ENCODE measurements at regions not wholly inside any gene's neighbourhood (a gene's known extent, or its start where the extent isn't known, plus 50 kb on each side); places are given as distances from the start of the nearest gene placed in this dataset.

- Mint-ChIP-seq H3K27me3 (ENCODE audit: low read depth) (peaks cover 3% of the 10 kb centered on the region), H3K4me3 (no peak overlapping the region), H3K36me3 (no peaks in the 10 kb centered on the region), H3K9me3 (peaks cover 8% of the 10 kb centered on the region), H3K27ac (no peak overlapping the region), H3K4me1 (no peaks in the 10 kb centered on the region)
- TF ChIP-seq CTCF (IDR thresholded peaks at IDR 0.05; ENCODE audit: unreplicated experiment) = no peak
- no peak for DNase-seq (ENCODE audit: low spot score in 2 of 2, unreplicated experiment in 2 of 2)
Measured at GRCh38 chr1:213409208-213409631, 358.2 kb downstream of the RPS6KC1 start.

DNA sequence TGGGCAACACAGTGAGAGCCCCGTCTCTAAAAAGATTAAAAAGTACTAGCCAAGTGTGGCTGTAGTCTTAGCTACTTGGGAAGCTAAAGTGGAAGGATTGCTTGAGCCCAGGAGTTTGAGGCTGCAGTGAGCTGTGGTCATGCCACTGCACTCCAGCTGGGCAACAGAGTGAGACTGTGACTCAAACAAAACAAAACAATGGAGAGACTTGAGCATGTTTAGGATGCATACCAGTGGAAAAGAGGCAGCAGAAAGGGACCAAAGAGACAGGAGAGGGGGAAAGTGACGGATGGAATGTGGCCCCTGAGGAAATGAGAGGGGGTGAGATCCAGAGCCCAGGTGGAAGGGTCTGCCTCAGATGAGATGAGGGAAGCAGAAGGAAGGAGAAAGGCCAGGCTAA, 358.9 kb downstream of the RPS6KC1 start:
- H3K4me1 Mint-ChIP-seq = no peaks in the 10 kb centered on the region
- H3K27ac Mint-ChIP-seq = no peak overlapping the region
- H3K36me3 Mint-ChIP-seq = no peaks in the 10 kb centered on the region
- H3K27me3 Mint-ChIP-seq (ENCODE audit: low read depth) = peaks cover 3% of the 10 kb centered on the region
- no peak for DNase-seq (ENCODE audit: low spot score in 2 of 2, unreplicated experiment in 2 of 2)
- peaks cover 11% of the 10 kb centered on the region for H3K9me3 Mint-ChIP-seq
- no peak overlapping the region for H3K4me3 Mint-ChIP-seq
- TF ChIP-seq CTCF (IDR thresholded peaks at IDR 0.05; ENCODE audit: unreplicated experiment) = no peak

- H3K36me3 Mint-ChIP-seq = no peaks in the 10 kb centered on the region
- no peak overlapping the region for H3K27ac Mint-ChIP-seq
- no peak for TF ChIP-seq CTCF (IDR thresholded peaks at IDR 0.05; ENCODE audit: unreplicated experiment)
- peaks cover 11% of the 10 kb centered on the region for H3K9me3 Mint-ChIP-seq
- DNase-seq (ENCODE audit: low spot score in 2 of 2, unreplicated experiment in 2 of 2) = no peak
- peaks cover 6% of the 10 kb centered on the region for H3K4me1 Mint-ChIP-seq
- peaks cover 6% of the 10 kb centered on the region for H3K27me3 Mint-ChIP-seq (ENCODE audit: low read depth)
- H3K4me3 Mint-ChIP-seq = no peak overlapping the region
Measured at GRCh38 chr1:213414346-213414745, 363.3 kb downstream of the RPS6KC1 start.

- peaks cover 6% of the 10 kb centered on the region for H3K27me3 Mint-ChIP-seq (ENCODE audit: low read depth)
- peaks cover 11% of the 10 kb centered on the region for H3K9me3 Mint-ChIP-seq
- DNase-seq (ENCODE audit: low spot score in 2 of 2, unreplicated experiment in 2 of 2) = no peak
- no peak overlapping the region for H3K4me3 Mint-ChIP-seq
- no peaks in the 10 kb centered on the region for H3K36me3 Mint-ChIP-seq
- peaks cover 6% of the 10 kb centered on the region for H3K4me1 Mint-ChIP-seq
- no peak for TF ChIP-seq CTCF (IDR thresholded peaks at IDR 0.05; ENCODE audit: unreplicated experiment)
- H3K27ac Mint-ChIP-seq = no peak overlapping the region
Measured at GRCh38 chr1:213414911-213415310, 363.9 kb downstream of the RPS6KC1 start.

DNA sequence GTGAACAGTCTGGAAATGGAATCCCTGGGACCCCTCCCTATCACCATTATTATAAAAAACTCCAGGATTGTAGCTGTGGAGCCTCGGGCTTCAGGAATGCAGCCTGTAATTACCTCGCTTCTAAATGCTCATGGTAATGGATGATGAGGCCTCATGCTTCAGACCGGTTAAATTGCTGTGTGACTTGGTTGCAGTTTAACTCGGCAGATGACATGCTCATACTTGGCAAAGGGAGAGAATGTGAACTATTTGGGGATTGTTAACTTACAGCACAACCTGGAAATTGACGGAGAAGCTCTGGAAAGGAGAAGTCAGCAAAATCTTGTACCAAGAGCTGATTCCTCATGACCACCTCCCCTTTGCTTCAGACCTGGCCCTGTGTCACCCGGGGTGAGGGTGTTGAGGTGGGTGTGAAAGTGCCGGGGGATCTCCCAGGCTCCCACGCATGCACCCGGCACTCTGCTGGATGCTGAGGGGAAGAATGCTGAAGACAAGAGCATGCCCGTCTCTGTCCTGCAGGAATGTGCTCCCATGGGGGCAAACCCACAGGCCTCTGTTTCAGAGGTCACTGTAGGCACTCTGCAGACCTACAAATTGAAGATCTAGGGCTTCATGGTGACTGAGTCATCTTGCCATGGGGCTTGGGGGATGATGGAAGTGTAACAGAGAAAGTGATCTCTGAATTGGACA, 364.8 kb downstream of the RPS6KC1 start:
- Mint-ChIP-seq H3K27me3 (ENCODE audit: low read depth) (peaks cover 3% of the 10 kb centered on the region), H3K27ac (peak overlapping the region; percentile 10), H3K9me3 (peaks cover 6% of the 10 kb centered on the region), H3K36me3 (no peaks in the 10 kb centered on the region), H3K4me1 (peaks cover 6% of the 10 kb centered on the region), H3K4me3 (no peak overlapping the region)
- no peak for DNase-seq (ENCODE audit: low spot score in 2 of 2, unreplicated experiment in 2 of 2)
- TF ChIP-seq CTCF (IDR thresholded peaks at IDR 0.05; ENCODE audit: unreplicated experiment) = no peak

Data from mesothelial cell of epicardium (in vitro differentiated cells).